ENCODE measurements at regions not wholly inside any gene's neighbourhood (a gene's known extent, or its start where the extent isn't known, plus 50 kb on each side); places are given as distances from the start of the nearest gene placed in this dataset.

- ChIA-PET CTCF (no interaction called here), POLR2A (no interaction called here)
- TF ChIP-seq FOXK2 (IDR thresholded peaks at IDR 0.05) = no peak
- no peak for TF ChIP-seq ELF4 (IDR thresholded peaks at IDR 0.05)
- no peak for TF ChIP-seq PKNOX1 (IDR thresholded peaks at IDR 0.05)
- TF ChIP-seq SUZ12 (IDR thresholded peaks at IDR 0.05) = no peak
- TF ChIP-seq FOXM1 (IDR thresholded peaks at IDR 0.05; ENCODE audit: borderline replicate concordance) = no peak
- no peak for TF ChIP-seq TARDBP (IDR thresholded peaks at IDR 0.05)
- TF ChIP-seq SP1 (IDR thresholded peaks at IDR 0.05) = no peak
- no peak for TF ChIP-seq NFRKB (IDR thresholded peaks at IDR 0.05)
- TF ChIP-seq BHLHE40 (IDR thresholded peaks at IDR 0.05; ENCODE audit: borderline replicate concordance) = no peak
- TF ChIP-seq HDGF (IDR thresholded peaks at IDR 0.05; ENCODE audit: borderline replicate concordance) = no peak
- no peak for TF ChIP-seq L3MBTL2 (conservative IDR thresholded peaks at IDR 0.05)
- no peak for TF ChIP-seq LEF1 (IDR thresholded peaks at IDR 0.05; ENCODE audit: borderline replicate concordance)
- no peak for TF ChIP-seq ARNT (IDR thresholded peaks at IDR 0.05)
- TF ChIP-seq FOXA1 (IDR thresholded peaks at IDR 0.05) = no peak
- TF ChIP-seq ZNF384 (IDR thresholded peaks at IDR 0.05) = no peak
- no peak for TF ChIP-seq CTBP1 (IDR thresholded peaks at IDR 0.05; ENCODE audit: borderline replicate concordance)
- no peak for DNase-seq (ENCODE audit: extremely low spot score)
These were observed 98.3 kb downstream of the BACH1 start for GRCh38 chr21:29396951-29397455.

GRCh38 chr21:29403301-29403700, 104.6 kb downstream of the BACH1 start:
- POLR2A ChIA-PET = no interaction called here
- no peak for DNase-seq (ENCODE audit: extremely low spot score)
- CTCF ChIA-PET = no interaction called here
- no peak for TF ChIP-seq ZNF384 (IDR thresholded peaks at IDR 0.05)
- no peak for TF ChIP-seq FOXK2 (IDR thresholded peaks at IDR 0.05)
- no peak for TF ChIP-seq SUZ12 (IDR thresholded peaks at IDR 0.05)
- no peak for TF ChIP-seq PKNOX1 (IDR thresholded peaks at IDR 0.05)
- TF ChIP-seq BHLHE40 (IDR thresholded peaks at IDR 0.05; ENCODE audit: borderline replicate concordance) = no peak
- no peak for TF ChIP-seq L3MBTL2 (conservative IDR thresholded peaks at IDR 0.05)
- TF ChIP-seq FOXM1 (IDR thresholded peaks at IDR 0.05; ENCODE audit: borderline replicate concordance) = no peak
- TF ChIP-seq ELF4 (IDR thresholded peaks at IDR 0.05) = no peak
- TF ChIP-seq FOXA1 (IDR thresholded peaks at IDR 0.05) = no peak
- TF ChIP-seq SP1 (IDR thresholded peaks at IDR 0.05) = no peak
- TF ChIP-seq NFRKB (IDR thresholded peaks at IDR 0.05) = no peak
- TF ChIP-seq HDGF (IDR thresholded peaks at IDR 0.05; ENCODE audit: borderline replicate concordance) = no peak
- no peak for TF ChIP-seq TARDBP (IDR thresholded peaks at IDR 0.05)
- no peak for TF ChIP-seq LEF1 (IDR thresholded peaks at IDR 0.05; ENCODE audit: borderline replicate concordance)
- TF ChIP-seq CTBP1 (IDR thresholded peaks at IDR 0.05; ENCODE audit: borderline replicate concordance) = no peak
- no peak for TF ChIP-seq ARNT (IDR thresholded peaks at IDR 0.05)

- no peak for DNase-seq (ENCODE audit: extremely low spot score)
- ChIA-PET CTCF (no interaction called here), POLR2A (no interaction called here)
- TF ChIP-seq FOXM1 (IDR thresholded peaks at IDR 0.05; ENCODE audit: borderline replicate concordance) = no peak
- TF ChIP-seq ELF4 (IDR thresholded peaks at IDR 0.05) = no peak
- TF ChIP-seq TARDBP (IDR thresholded peaks at IDR 0.05) = no peak
- TF ChIP-seq L3MBTL2 (conservative IDR thresholded peaks at IDR 0.05) = no peak
- no peak for TF ChIP-seq FOXA1 (IDR thresholded peaks at IDR 0.05)
- no peak for TF ChIP-seq ARNT (IDR thresholded peaks at IDR 0.05)
- TF ChIP-seq PKNOX1 (IDR thresholded peaks at IDR 0.05) = no peak
These were observed 105.3 kb downstream of the BACH1 start for GRCh38 chr21:29403922-29404538.

GRCh38 chr21:29405503-29406122, 106.9 kb downstream of the BACH1 start:
- ChIA-PET CTCF (no interaction called here), POLR2A (no interaction called here)
- DNase-seq (ENCODE audit: extremely low spot score) = no peak
- TF ChIP-seq ZNF384 (IDR thresholded peaks at IDR 0.05) (no peak), FOXK2 (IDR thresholded peaks at IDR 0.05) (no peak), LEF1 (IDR thresholded peaks at IDR 0.05; ENCODE audit: borderline replicate concordance) (no peak)

- ChIA-PET POLR2A (no interaction called here), CTCF (no interaction called here)
- no peak for DNase-seq (ENCODE audit: extremely low spot score)
- TF ChIP-seq SUZ12 (IDR thresholded peaks at IDR 0.05) (no peak), L3MBTL2 (conservative IDR thresholded peaks at IDR 0.05) (no peak), FOXM1 (IDR thresholded peaks at IDR 0.05; ENCODE audit: borderline replicate concordance) (no peak), FOXK2 (IDR thresholded peaks at IDR 0.05) (no peak), LEF1 (IDR thresholded peaks at IDR 0.05; ENCODE audit: borderline replicate concordance) (no peak), BHLHE40 (IDR thresholded peaks at IDR 0.05; ENCODE audit: borderline replicate concordance) (no peak), CTBP1 (IDR thresholded peaks at IDR 0.05; ENCODE audit: borderline replicate concordance) (no peak)
These were observed 107.7 kb downstream of the BACH1 start for GRCh38 chr21:29406385-29406784.

- no peak for TF ChIP-seq FOXA1 (IDR thresholded peaks at IDR 0.05)
- TF ChIP-seq NFRKB (IDR thresholded peaks at IDR 0.05) = no peak
- no peak for TF ChIP-seq PKNOX1 (IDR thresholded peaks at IDR 0.05)
- TF ChIP-seq FOXK2 (IDR thresholded peaks at IDR 0.05) = no peak
- TF ChIP-seq BHLHE40 (IDR thresholded peaks at IDR 0.05; ENCODE audit: borderline replicate concordance) = no peak
- no peak for TF ChIP-seq SP1 (IDR thresholded peaks at IDR 0.05)
- TF ChIP-seq ARNT (IDR thresholded peaks at IDR 0.05) = no peak
- TF ChIP-seq LEF1 (IDR thresholded peaks at IDR 0.05; ENCODE audit: borderline replicate concordance) = no peak
- no peak for TF ChIP-seq ZNF384 (IDR thresholded peaks at IDR 0.05)
- TF ChIP-seq CTBP1 (IDR thresholded peaks at IDR 0.05; ENCODE audit: borderline replicate concordance) = no peak
- TF ChIP-seq SUZ12 (IDR thresholded peaks at IDR 0.05) = no peak
- no peak for TF ChIP-seq HDGF (IDR thresholded peaks at IDR 0.05; ENCODE audit: borderline replicate concordance)
- TF ChIP-seq L3MBTL2 (conservative IDR thresholded peaks at IDR 0.05) = no peak
- TF ChIP-seq ELF4 (IDR thresholded peaks at IDR 0.05) = no peak
- no peak for TF ChIP-seq FOXM1 (IDR thresholded peaks at IDR 0.05; ENCODE audit: borderline replicate concordance)
- TF ChIP-seq TARDBP (IDR thresholded peaks at IDR 0.05) = no peak
- POLR2A ChIA-PET = no interaction called here
- CTCF ChIA-PET = no interaction called here
- DNase-seq (ENCODE audit: extremely low spot score) = no peak
These were observed 108.8 kb downstream of the BACH1 start for GRCh38 chr21:29407571-29407970.
